Sigmoid colon (tissue), 4 donors: ENCODE measurements at regions not wholly inside any gene's neighbourhood (a gene's known extent, or its start where the extent isn't known, plus 50 kb on each side); places are given as distances from the start of the nearest gene placed in this dataset.
A peak's percentile ranks its signal among the peaks of the same experiment; 100 is the strongest.

Experiments
- EP300 ChIP-seq, 4 donors: sonication (generic); formaldehyde crosslinking; IDR thresholded peaks; one replicate each; pipeline ENCODE4 v1.6.1; 2017; ENCODE audit warnings: antibody characterized with exemption in 4 of 4
- POLR2A ChIP-seq, 2 donors: fragments of 450-650 bp; IDR thresholded peaks; one replicate each; pipeline ENCODE4 v1.6.1; 2016; ENCODE audit warnings: antibody characterized with exemption in 2 of 2, mild to moderate bottlenecking in 2 of 2, moderate library complexity in 2 of 2
- POLR2AphosphoS5 ChIP-seq, 4 donors: sonication (generic); formaldehyde crosslinking; IDR thresholded peaks; one replicate each; pipeline ENCODE4 v1.6.1; 2017; ENCODE audit warnings: antibody characterized with exemption in 4 of 4
- TF ChIP-seq, protein P1 (sequence below), 4 experiments: fragments of 450-650 bp in 3 of 4; fragments of 200-600 bp in 1 of 4; IDR thresholded peaks; one replicate each; pipeline ENCODE4 v1.5.1; 2016 to 2019; ENCODE audit warnings: antibody characterized with exemption in 4 of 4, mild to moderate bottlenecking in 3 of 4, moderate library complexity in 2 of 4

- no peak for TF ChIP-seq POLR2A (IDR thresholded peaks at IDR 0.05)
- TF ChIP-seq, protein P1, sequence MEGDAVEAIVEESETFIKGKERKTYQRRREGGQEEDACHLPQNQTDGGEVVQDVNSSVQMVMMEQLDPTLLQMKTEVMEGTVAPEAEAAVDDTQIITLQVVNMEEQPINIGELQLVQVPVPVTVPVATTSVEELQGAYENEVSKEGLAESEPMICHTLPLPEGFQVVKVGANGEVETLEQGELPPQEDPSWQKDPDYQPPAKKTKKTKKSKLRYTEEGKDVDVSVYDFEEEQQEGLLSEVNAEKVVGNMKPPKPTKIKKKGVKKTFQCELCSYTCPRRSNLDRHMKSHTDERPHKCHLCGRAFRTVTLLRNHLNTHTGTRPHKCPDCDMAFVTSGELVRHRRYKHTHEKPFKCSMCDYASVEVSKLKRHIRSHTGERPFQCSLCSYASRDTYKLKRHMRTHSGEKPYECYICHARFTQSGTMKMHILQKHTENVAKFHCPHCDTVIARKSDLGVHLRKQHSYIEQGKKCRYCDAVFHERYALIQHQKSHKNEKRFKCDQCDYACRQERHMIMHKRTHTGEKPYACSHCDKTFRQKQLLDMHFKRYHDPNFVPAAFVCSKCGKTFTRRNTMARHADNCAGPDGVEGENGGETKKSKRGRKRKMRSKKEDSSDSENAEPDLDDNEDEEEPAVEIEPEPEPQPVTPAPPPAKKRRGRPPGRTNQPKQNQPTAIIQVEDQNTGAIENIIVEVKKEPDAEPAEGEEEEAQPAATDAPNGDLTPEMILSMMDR (IDR thresholded peaks at IDR 0.05), result peak; percentile 83 to 93 (median 90)
- no peak for TF ChIP-seq POLR2AphosphoS5 (IDR thresholded peaks at IDR 0.05)
- TF ChIP-seq EP300 (IDR thresholded peaks at IDR 0.05), result no peak
These were observed 205.7 kb upstream of the ZPLD1 start for GRCh38 chr3:102229062-102229655.
